Endothelial cell (in vitro differentiated cells): ENCODE measurements at regions not wholly inside any gene's neighbourhood (a gene's known extent, or its start where the extent isn't known, plus 50 kb on each side); places are given as distances from the start of the nearest gene placed in this dataset.
"Not testable (repeated sequence)": the region's sequence is repeated elsewhere in the genome, so short reads cannot be mapped to it uniquely, and the experiment has no call there.

ENCODE experiments used
- DNase-seq: peaks from one replicate; pipeline ENCODE4 v3.0.0; 2021; ENCODE audit warnings: low spot score
- H3K27ac Mint-ChIP-seq: one replicate; pipeline ENCODE4 v1.8.0; 2021; ENCODE audit warnings: mixed read lengths, inconsistent platforms; ENCODE audit not compliant: unreplicated experiment
- H3K27me3 Mint-ChIP-seq: one replicate; pipeline ENCODE4 v1.8.0; 2021; ENCODE audit warnings: mild to moderate bottlenecking, moderate library complexity, mixed read lengths, inconsistent platforms; ENCODE audit not compliant: unreplicated experiment
- H3K36me3 Mint-ChIP-seq: one replicate; pipeline ENCODE4 v1.8.0; 2021; ENCODE audit warnings: mild to moderate bottlenecking, low read depth, mixed read lengths, inconsistent platforms; ENCODE audit not compliant: unreplicated experiment
- H3K4me1 Mint-ChIP-seq: one replicate; pipeline ENCODE4 v1.8.0; 2021; ENCODE audit warnings: mild to moderate bottlenecking, mixed read lengths, inconsistent platforms; ENCODE audit not compliant: unreplicated experiment
- H3K4me3 Mint-ChIP-seq: one replicate; pipeline ENCODE4 v1.8.0; 2021; ENCODE audit warnings: mild to moderate bottlenecking, mixed read lengths, inconsistent platforms; ENCODE audit not compliant: unreplicated experiment
- H3K9me3 Mint-ChIP-seq: one replicate; pipeline ENCODE4 v1.8.0; 2021; ENCODE audit warnings: mixed read lengths, inconsistent platforms; ENCODE audit not compliant: unreplicated experiment

DNA sequence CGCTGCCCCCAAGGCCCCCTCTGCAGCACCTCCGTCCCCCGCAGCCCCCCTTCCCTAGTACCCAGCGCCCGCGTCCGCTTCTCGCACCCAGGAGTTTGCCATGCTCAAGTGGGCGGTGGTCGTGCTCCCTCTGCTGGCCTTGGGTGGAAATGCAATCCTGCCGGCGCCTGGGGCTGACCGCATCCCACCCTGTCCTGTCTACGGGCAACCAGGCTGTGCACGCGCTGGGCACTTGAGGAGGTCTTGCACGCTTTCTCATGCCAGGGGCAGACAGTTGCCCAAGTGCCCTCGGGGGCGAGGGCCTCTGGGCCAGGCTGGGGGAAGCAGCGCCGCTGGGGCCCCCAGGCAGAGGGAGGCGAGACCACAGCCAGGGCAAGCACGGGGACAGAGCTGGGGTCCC, 1450.7 kb upstream of the TPTE start:
- H3K9me3 Mint-ChIP-seq, H3K4me1 Mint-ChIP-seq, H3K27ac Mint-ChIP-seq, DNase-seq, H3K27me3 Mint-ChIP-seq, H3K4me3 Mint-ChIP-seq, H3K36me3 Mint-ChIP-seq: not testable (repeated sequence)

DNA sequence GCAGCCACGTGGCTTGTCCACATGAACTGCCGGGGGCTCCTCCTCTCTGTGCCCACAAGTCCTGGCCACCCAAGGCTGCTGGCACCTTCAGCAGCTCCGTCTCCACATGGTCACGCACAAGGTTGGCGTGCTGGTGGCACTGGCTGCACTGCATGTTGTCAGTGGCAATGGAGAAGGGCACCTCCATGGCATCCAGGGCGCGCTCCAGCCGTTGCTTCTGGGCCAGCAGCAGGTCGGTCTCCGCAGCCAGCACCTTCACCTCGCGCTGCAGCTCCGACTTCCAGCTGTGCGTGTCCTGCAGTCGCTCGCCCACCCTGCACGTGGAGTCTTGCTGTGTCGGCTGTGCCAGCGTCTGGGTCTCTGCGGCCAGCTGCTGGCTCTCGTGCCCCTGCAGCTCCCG, 1448.4 kb upstream of the TPTE start:
- H3K4me3 Mint-ChIP-seq, H3K36me3 Mint-ChIP-seq, H3K27me3 Mint-ChIP-seq, H3K9me3 Mint-ChIP-seq, H3K27ac Mint-ChIP-seq, H3K4me1 Mint-ChIP-seq, DNase-seq: not testable (repeated sequence)

DNA sequence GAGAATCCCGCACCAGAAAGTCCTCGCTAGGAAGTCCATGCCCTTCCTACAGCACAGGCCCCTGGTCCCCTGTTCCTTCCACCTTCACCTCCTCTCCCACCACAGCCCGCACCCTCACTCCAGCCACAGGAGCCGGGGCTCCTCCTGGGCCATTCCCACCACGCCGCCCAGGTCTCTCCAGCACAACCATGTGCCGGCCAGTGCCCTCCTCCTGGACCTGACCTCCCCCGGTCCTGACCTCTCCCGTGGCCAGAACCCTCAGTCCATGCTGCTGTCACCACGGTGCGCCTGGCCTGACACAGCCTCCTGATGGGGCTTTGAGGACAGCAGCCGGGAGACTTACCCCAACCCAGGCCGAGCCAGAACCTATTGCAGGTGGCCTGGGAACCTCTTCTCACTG, 1446.6 kb upstream of the TPTE start:
- H3K4me3 Mint-ChIP-seq, DNase-seq, H3K27me3 Mint-ChIP-seq, H3K27ac Mint-ChIP-seq, H3K4me1 Mint-ChIP-seq, H3K9me3 Mint-ChIP-seq, H3K36me3 Mint-ChIP-seq: not testable (repeated sequence)

DNA sequence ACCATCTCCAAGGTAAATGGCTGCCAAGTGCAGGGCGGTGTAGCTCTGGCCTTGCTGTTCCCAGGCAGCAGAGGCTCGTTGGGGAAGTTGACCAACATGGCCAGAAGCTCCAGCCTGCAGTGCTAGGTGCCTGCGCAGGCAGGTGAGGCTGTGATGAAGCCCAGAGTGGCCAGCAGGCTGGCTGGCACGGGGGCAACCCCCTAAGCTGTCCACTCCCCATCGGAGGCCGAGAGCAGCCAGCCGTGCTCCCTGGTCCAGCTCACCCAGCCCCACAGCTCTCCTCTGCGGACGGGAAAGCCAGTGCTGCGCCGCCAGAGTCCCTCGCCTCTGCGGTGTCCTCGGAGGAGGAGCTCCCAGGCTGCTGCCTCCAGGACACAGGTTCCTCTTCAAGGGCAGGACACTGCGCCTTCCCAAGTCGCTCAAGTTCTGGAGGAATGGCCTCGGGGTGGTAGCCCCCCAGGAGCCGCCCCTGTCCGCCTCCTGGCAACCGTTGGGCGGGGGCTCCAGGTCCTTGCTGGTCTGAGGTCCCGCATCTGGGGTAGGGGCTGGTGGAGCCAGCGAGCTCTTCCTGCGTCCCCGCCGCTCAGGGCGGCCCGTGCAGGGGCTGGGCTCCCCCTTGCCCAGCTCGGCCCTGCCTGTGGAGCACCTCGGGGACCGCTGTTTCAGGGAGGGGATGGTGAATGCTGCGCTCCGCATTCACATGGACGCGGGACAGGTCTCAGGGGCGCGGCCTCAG, 1438.1 kb upstream of the TPTE start:
- not testable (repeated sequence) for H3K27me3 Mint-ChIP-seq, H3K4me3 Mint-ChIP-seq, H3K27ac Mint-ChIP-seq, H3K9me3 Mint-ChIP-seq, DNase-seq, H3K36me3 Mint-ChIP-seq, H3K4me1 Mint-ChIP-seq

DNA sequence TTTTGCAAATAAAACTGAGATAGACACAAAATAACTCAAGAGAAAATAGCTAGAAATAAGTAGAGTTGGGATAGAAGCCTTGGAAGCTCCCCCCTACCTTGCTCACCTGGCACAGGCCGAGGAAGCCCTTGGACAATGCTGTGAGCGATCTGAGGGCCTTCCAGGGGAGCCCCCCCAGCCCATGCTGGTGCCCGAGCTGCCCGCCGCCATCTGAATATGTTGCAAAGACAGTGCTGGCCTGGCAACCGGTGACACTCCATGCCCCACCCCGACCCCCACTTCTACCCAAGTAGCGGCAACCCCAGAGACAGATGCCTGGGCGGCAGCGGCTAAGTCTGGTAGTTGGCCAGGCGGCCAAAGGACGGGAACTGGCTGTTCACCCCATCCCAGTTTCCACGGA, 1435.1 kb upstream of the TPTE start:
- not testable (repeated sequence) for H3K4me3 Mint-ChIP-seq, H3K27me3 Mint-ChIP-seq, H3K4me1 Mint-ChIP-seq, H3K36me3 Mint-ChIP-seq, H3K27ac Mint-ChIP-seq, DNase-seq, H3K9me3 Mint-ChIP-seq

DNA sequence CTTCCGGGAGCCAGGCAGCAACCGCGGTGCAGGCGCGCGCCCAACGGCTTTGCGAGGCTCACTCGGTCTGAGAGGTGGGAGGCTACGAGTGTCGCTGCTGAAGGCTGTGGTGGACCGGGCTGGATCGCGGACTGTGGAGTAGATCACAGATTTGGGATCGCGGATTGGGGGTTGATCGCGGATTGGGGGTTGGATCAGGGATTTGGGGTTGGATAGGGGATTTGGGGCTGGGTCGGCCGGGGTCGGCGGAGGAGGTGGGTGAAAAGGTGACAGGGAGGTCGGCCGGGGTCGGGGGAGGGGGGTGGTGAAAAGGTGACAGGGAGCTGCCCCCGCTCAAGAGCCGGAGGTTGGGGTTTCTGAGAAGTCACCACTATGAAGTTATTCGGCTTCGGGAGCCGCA, 1433.6 kb upstream of the TPTE start:
- H3K27me3 Mint-ChIP-seq, H3K27ac Mint-ChIP-seq, H3K4me1 Mint-ChIP-seq, H3K36me3 Mint-ChIP-seq, H3K9me3 Mint-ChIP-seq, DNase-seq, H3K4me3 Mint-ChIP-seq: not testable (repeated sequence)

DNA sequence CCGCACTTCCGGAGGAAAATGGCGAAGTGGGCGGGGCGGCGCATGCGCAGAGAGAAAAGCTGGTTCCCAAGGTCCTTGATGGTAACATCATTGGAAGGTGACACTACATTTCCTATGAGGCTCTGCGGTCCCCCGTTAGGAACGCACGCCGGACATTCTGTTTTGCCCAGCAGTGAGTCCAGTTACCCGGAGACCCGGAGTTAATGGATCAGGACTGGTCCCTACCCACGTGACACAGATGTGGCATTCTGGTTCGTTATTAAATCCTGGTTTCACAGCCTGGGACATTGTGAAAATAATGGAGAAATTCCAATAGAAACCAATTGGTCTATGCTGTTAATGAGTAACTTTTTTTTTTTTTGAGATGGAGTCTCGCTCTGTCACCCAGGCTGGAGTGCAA, 1391.6 kb upstream of the TPTE start:
- not testable (repeated sequence) for H3K9me3 Mint-ChIP-seq, H3K27me3 Mint-ChIP-seq, H3K36me3 Mint-ChIP-seq, H3K4me3 Mint-ChIP-seq, H3K4me1 Mint-ChIP-seq, DNase-seq, H3K27ac Mint-ChIP-seq

DNA sequence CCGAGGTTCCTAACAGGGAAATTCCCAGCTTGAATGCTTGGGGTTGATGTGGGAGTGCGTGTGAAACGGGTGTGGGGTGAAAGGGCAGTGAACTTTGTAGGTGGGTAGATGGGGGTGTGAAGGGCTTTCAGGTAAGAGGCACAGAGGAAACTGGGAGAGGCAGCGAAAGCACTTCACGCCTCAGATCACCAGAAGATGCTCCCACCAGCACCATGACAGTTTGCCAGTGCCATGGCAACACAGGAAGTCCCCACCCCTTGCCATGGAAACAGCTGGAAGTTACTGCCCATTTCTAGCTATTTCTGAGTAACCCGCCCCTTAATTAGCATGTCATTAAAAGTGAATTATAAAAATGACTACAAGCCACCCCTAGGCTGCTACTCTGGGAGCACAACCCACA, 1390.6 kb upstream of the TPTE start:
- not testable (repeated sequence) for DNase-seq, H3K36me3 Mint-ChIP-seq, H3K27me3 Mint-ChIP-seq, H3K9me3 Mint-ChIP-seq, H3K27ac Mint-ChIP-seq, H3K4me3 Mint-ChIP-seq, H3K4me1 Mint-ChIP-seq
